ENCODE measurements at regions not wholly inside any gene's neighbourhood (a gene's known extent, or its start where the extent isn't known, plus 50 kb on each side); places are given as distances from the start of the nearest gene placed in this dataset.
"Not testable (repeated sequence)": the region's sequence is repeated elsewhere in the genome, so short reads cannot be mapped to it uniquely, and the experiment has no call there.

DNA sequence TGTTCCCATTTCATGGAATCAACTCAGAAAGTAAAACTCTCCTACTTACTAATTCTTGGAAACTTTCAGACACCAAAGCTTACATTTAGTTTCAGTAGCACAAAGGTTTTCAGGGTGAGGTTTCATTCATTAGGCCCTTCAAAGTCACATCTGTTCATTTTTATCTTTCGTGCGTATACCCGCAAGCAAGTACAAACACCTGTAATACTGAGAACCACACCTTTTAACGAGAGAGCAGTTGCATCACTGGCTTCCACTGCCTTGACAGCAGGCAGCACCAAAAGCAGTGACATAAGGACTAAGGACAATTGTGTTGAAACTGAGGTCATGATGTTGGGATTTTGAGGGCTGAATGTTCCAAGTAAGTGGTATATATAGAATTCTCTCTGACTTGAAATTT is 60.5 kb downstream of the GOLGA6L22 start:
- ATAC-seq; DNase-seq (ENCODE audit: missing footprints); intact Hi-C loops (cut with DNase I): not testable (repeated sequence)

DNA sequence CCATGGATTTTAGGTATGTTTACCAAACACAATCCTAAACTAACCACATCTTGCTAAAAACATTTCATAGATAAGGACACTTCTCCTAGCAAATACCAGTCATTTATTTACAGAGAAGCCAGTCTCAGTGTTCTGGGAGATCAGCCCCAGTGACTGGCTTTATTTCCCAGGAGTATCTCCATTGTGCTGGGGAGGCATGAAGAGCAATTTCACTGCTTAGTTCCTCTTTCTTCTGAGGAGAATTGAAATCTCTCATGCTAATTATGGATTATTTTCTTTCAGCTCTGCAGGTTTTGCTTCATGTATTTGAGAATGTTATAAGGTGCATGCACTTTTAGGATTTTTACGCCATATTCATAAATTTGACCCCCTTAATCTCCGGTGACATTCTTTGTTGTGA is 67.8 kb downstream of the GOLGA6L22 start:
- ATAC-seq; intact Hi-C loops (cut with DNase I); DNase-seq (ENCODE audit: missing footprints): not testable (repeated sequence)

- DNase-seq (ENCODE audit: missing footprints); intact Hi-C loops (cut with DNase I); ATAC-seq: not testable (repeated sequence)
Measured at GRCh38 chr15:22527016-22527415, 68.3 kb downstream of the GOLGA6L22 start.

GRCh38 chr15:22529200-22529599 is 70.5 kb downstream of the GOLGA6L22 start:
- intact Hi-C loops (cut with DNase I); DNase-seq (ENCODE audit: missing footprints): not testable (repeated sequence)
- ATAC-seq, result peak; percentile 37

GRCh38 chr15:22559701-22560100 is 101.0 kb downstream of the GOLGA6L22 start:
- intact Hi-C loops (cut with DNase I); ATAC-seq: not testable (repeated sequence)
- DNase-seq (ENCODE audit: missing footprints), result peak; percentile 34

- ATAC-seq, result not testable (repeated sequence)
Measured at GRCh38 chr15:22561716-22562115, 103.0 kb downstream of the GOLGA6L22 start.

GRCh38 chr15:22566510-22566909 is 107.8 kb downstream of the GOLGA6L22 start:
- ATAC-seq; DNase-seq (ENCODE audit: missing footprints); intact Hi-C loops (cut with DNase I): not testable (repeated sequence)

More at GRCh38 chr15:22561716-22562115, 103.0 kb downstream of the GOLGA6L22 start:
- DNase-seq (ENCODE audit: missing footprints); intact Hi-C loops (cut with DNase I): not testable (repeated sequence)

GRCh38 chr15:22569486-22569885 is 110.8 kb downstream of the GOLGA6L22 start:
- DNase-seq (ENCODE audit: missing footprints); intact Hi-C loops (cut with DNase I); ATAC-seq: not testable (repeated sequence)

- ATAC-seq; intact Hi-C loops (cut with DNase I); DNase-seq (ENCODE audit: missing footprints): not testable (repeated sequence)
Measured at GRCh38 chr15:22572152-22572735, 113.5 kb downstream of the GOLGA6L22 start.

- ATAC-seq; intact Hi-C loops (cut with DNase I): not testable (repeated sequence)
- DNase-seq (ENCODE audit: missing footprints), result peak; percentile 25
Measured at GRCh38 chr15:22572792-22573191, 114.1 kb downstream of the GOLGA6L22 start.

DNA sequence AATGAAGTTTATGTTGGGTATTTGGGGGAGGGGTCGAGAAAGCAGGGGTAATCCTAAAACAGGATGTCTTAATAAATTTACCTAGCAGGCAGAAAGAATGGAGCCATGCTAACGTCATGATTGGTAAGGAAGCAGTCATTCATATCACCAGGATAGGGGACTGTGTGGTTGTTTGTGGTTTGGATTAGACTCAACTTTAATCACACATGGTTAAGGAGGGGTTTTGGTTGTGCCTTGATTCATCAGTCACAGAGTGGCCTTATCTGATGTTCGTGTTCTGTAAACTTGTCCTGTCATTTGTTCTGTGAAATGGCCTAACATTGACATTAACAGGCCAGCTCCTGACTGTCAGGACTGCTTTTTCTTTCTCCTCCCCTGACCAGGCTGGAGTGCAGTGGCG is 119.1 kb downstream of the GOLGA6L22 start:
- DNase-seq (ENCODE audit: missing footprints); ATAC-seq; intact Hi-C loops (cut with DNase I): not testable (repeated sequence)

- DNase-seq (ENCODE audit: missing footprints); intact Hi-C loops (cut with DNase I); ATAC-seq: not testable (repeated sequence)
Measured at GRCh38 chr15:22579213-22579612, 120.5 kb downstream of the GOLGA6L22 start.

GRCh38 chr15:22587391-22587790 is 128.7 kb downstream of the GOLGA6L22 start:
- intact Hi-C loops (cut with DNase I); ATAC-seq; DNase-seq (ENCODE audit: missing footprints): not testable (repeated sequence)

- DNase-seq (ENCODE audit: missing footprints); intact Hi-C loops (cut with DNase I); ATAC-seq: not testable (repeated sequence)
Measured at GRCh38 chr15:22598552-22598951, 139.8 kb downstream of the GOLGA6L22 start.

DNA sequence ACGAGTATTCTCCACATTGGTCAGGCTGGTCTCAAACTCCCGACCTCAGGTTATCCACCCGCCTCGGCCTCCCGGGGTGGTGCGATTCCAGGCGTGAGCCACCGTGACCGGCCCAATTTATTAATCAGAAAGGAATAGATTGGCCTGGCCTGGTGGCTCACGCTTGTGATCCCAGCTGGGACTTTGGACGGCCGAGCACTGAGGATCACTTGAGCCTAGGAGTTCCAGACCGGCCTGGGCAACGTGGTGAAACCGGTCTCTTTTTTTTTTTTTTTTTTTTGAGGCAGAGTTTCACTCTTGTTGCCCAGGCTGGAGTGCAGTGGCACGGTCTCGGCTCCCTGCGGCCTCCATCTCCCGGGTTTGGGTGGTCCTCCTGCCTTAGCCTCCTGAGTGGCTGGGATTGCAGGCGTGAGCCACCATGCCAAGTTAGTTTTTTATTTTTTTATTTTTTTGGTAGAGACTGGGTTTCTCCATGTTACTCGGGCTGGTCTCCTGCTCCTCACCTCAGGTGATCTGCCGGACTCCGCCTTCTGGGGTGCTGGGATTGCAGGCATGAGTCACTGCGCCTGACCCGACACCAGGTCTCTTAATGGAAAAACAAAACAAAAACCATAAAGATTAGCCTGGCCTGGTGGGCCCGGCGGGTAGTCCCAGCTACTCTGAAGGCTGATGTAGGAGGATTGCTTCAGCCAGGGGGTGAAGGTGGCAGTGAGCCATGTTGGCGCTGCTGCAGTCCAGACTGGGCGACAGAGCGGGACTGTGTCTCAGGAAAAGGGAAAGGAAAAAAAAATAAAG is 141.0 kb downstream of the GOLGA6L22 start:
- ATAC-seq; DNase-seq (ENCODE audit: missing footprints): not testable (repeated sequence)

DNA sequence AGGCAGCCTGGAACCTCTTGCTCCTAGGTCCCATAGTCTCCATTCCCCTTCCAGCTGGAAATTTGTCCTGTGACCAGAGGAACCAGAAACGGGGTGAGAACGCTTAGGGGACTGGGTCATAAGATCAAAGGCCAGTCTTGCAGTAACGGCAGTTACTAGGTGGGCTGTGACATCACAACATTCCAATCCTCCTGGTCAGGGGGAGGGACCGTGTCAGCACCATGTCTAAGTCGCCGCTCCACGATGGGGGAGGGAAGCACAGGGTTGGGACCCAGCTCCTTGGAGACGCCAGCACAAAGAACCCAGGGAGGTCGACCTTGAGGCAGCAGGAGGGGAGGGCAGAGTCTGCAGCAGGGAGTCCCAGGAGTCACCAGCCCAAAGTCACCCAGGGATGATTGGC is 158.3 kb downstream of the GOLGA6L22 start:
- ATAC-seq; DNase-seq (ENCODE audit: missing footprints); intact Hi-C loops (cut with DNase I): not testable (repeated sequence)

More for the DNA sequence above, 141.0 kb downstream of the GOLGA6L22 start:
- intact Hi-C loops (cut with DNase I), result not testable (repeated sequence)

- intact Hi-C loops (cut with DNase I); ATAC-seq; DNase-seq (ENCODE audit: missing footprints): not testable (repeated sequence)
Measured at GRCh38 chr15:22631789-22632188, 154.7 kb upstream of the NIPA1 start.

GRCh38 chr15:22639983-22640382 is 146.5 kb upstream of the NIPA1 start:
- intact Hi-C loops (cut with DNase I); ATAC-seq: not testable (repeated sequence)

DNA sequence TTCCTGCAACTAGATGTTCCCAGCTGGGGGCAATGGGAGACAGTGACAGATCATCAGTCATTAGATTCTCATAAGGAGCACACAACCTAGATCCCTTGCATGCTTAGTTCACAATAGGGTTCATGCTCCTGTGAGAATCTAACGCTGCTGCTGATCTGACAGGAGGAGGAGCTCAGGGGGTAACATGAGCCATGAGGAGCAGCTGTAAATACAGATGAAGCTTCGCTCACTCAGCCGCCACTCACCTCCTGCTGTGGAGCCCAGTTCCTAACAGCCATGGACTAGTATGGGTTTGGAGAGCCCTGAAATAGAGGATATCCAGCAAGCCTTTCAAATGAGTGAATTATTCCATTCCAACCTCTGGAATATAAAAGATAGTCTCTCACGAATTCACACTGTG is 137.0 kb upstream of the NIPA1 start:
- ATAC-seq; intact Hi-C loops (cut with DNase I); DNase-seq (ENCODE audit: missing footprints): not testable (repeated sequence)

More at GRCh38 chr15:22639983-22640382, 146.5 kb upstream of the NIPA1 start:
- not testable (repeated sequence) for DNase-seq (ENCODE audit: missing footprints)

Measured in Right ventricle myocardium inferior (tissue), 1 donor.